Left ventricle myocardium inferior (tissue), 1 donor: ENCODE measurements at regions not wholly inside any gene's neighbourhood (a gene's known extent, or its start where the extent isn't known, plus 50 kb on each side); places are given as distances from the start of the nearest gene placed in this dataset.

Experiments
- DNase-seq: peaks from one replicate; pipeline ENCODE4 v3.0.0-alpha.2; 2020
- H3K27ac ChIP-seq: fragments of 200-600 bp; replicated peaks from 2 replicates; pipeline ENCODE4 v1.8.0; 2021
- H3K27me3 ChIP-seq: fragments of 200-600 bp; 2 replicates; pipeline ENCODE4 v1.8.0; 2021; ENCODE audit warnings: low read depth
- H3K36me3 ChIP-seq: fragments of 200-600 bp; 2 replicates; pipeline ENCODE4 v1.8.0; 2021
- H3K4me1 ChIP-seq: fragments of 200-600 bp; 2 replicates; pipeline ENCODE4 v1.8.0; 2021
- H3K4me3 ChIP-seq: fragments of 200-600 bp; 2 replicates; pipeline ENCODE4 v1.8.0; 2021; ENCODE audit warnings: mild to moderate bottlenecking, moderate library complexity
- H3K9me3 ChIP-seq: fragments of 200-600 bp; replicated peaks from 2 replicates; pipeline ENCODE4 v1.8.0; 2021
- CTCF ChIP-seq: fragments of 200-600 bp; IDR thresholded peaks from 2 replicates; pipeline ENCODE4 v1.8.0; 2021; ENCODE audit warnings: antibody characterized with exemption, mild to moderate bottlenecking, borderline replicate concordance
- intact Hi-C: fragments of 100-400 bp; cut with micrococcal nuclease; formaldehyde crosslinking; loops from one replicate; pipeline ENCODE4 v1.11.0; 2022
- donor health status: DM: no; HTN: yes; CAD: no; lungs with severe emphysema.

GRCh38 chr7:42348631-42349030, 111.6 kb upstream of the GLI3 start:
- Histone ChIP-seq H3K36me3 (no peaks in the 10 kb centered on the region), H3K9me3 (no peaks in the 10 kb centered on the region), H3K27me3 (no peaks in the 10 kb centered on the region), H3K27ac (no peak overlapping the region), H3K4me3 (no peak overlapping the region), H3K4me1 (no peaks in the 10 kb centered on the region)
- no peak for DNase-seq
- intact Hi-C loops, result no loop called here
- no peak for TF ChIP-seq CTCF

GRCh38 chr7:42348071-42348470, 111.1 kb upstream of the GLI3 start:
- no peaks in the 10 kb centered on the region for H3K27me3 ChIP-seq
- TF ChIP-seq CTCF, result no peak
- no peaks in the 10 kb centered on the region for H3K4me1 ChIP-seq
- H3K27ac ChIP-seq, result no peak overlapping the region
- DNase-seq, result no peak
- no peaks in the 10 kb centered on the region for H3K9me3 ChIP-seq
- H3K36me3 ChIP-seq, result no peaks in the 10 kb centered on the region
- no peak overlapping the region for H3K4me3 ChIP-seq
- intact Hi-C loops, result no loop called here

GRCh38 chr7:42347616-42348015, 110.6 kb upstream of the GLI3 start:
- DNase-seq, result no peak
- H3K36me3 ChIP-seq, result no peaks in the 10 kb centered on the region
- no peak for TF ChIP-seq CTCF
- no peak overlapping the region for H3K27ac ChIP-seq
- H3K27me3 ChIP-seq, result no peaks in the 10 kb centered on the region
- no peak overlapping the region for H3K4me3 ChIP-seq
- intact Hi-C loops, result no loop called here
- no peaks in the 10 kb centered on the region for H3K4me1 ChIP-seq
- no peaks in the 10 kb centered on the region for H3K9me3 ChIP-seq

GRCh38 chr7:42345478-42346299, 108.7 kb upstream of the GLI3 start:
- no peak for TF ChIP-seq CTCF
- Histone ChIP-seq H3K9me3 (no peaks in the 10 kb centered on the region), H3K36me3 (no peaks in the 10 kb centered on the region), H3K27me3 (no peaks in the 10 kb centered on the region), H3K27ac (no peak overlapping the region), H3K4me3 (no peak overlapping the region), H3K4me1 (no peaks in the 10 kb centered on the region)
- no peak for DNase-seq
- intact Hi-C loops, result no loop called here

- TF ChIP-seq CTCF, result no peak
- intact Hi-C loops, result no loop called here
These were observed 107.3 kb upstream of the GLI3 start for GRCh38 chr7:42344198-42344755.

More at GRCh38 chr7:42344198-42344755, 107.3 kb upstream of the GLI3 start:
- Histone ChIP-seq H3K4me1 (no peaks in the 10 kb centered on the region), H3K36me3 (no peaks in the 10 kb centered on the region), H3K4me3 (no peak overlapping the region), H3K27me3 (no peaks in the 10 kb centered on the region), H3K9me3 (no peaks in the 10 kb centered on the region), H3K27ac (no peak overlapping the region)
- no peak for DNase-seq
